ENCODE measurements at regions not wholly inside any gene's neighbourhood (a gene's known extent, or its start where the extent isn't known, plus 50 kb on each side); places are given as distances from the start of the nearest gene placed in this dataset.

GRCh38 chr7:96539471-96539870, 170.2 kb downstream of the SEM1 start:
- H3K27me3 ChIP-seq (ENCODE audit: control insufficient read depth, insufficient read depth, low read length): no peaks in the 10 kb centered on the region
- DNase-seq (ENCODE audit: low read depth): no peak
- H3K36me3 ChIP-seq (ENCODE audit: control insufficient read depth, insufficient read depth, low read length): no peaks in the 10 kb centered on the region
- no peak for TF ChIP-seq CTCF (IDR thresholded peaks at IDR 0.05; ENCODE audit: insufficient read depth, low read length, poor library complexity, severe bottlenecking)
- no peak overlapping the region for H3K4me3 ChIP-seq (ENCODE audit: low read depth, low read length)

GRCh38 chr7:96538632-96539031, 171.0 kb downstream of the SEM1 start:
- no peaks in the 10 kb centered on the region for H3K36me3 ChIP-seq (ENCODE audit: control insufficient read depth, insufficient read depth, low read length)
- TF ChIP-seq CTCF (IDR thresholded peaks at IDR 0.05; ENCODE audit: insufficient read depth, low read length, poor library complexity, severe bottlenecking): no peak
- DNase-seq (ENCODE audit: low read depth): no peak
- no peak overlapping the region for H3K4me3 ChIP-seq (ENCODE audit: low read depth, low read length)
- no peaks in the 10 kb centered on the region for H3K27me3 ChIP-seq (ENCODE audit: control insufficient read depth, insufficient read depth, low read length)

- TF ChIP-seq CTCF (IDR thresholded peaks at IDR 0.05; ENCODE audit: insufficient read depth, low read length, poor library complexity, severe bottlenecking): no peak
- no peaks in the 10 kb centered on the region for H3K27me3 ChIP-seq (ENCODE audit: control insufficient read depth, insufficient read depth, low read length)
Measured at GRCh38 chr7:96534221-96534620, 175.4 kb downstream of the SEM1 start.

GRCh38 chr7:96532428-96532935, 177.2 kb downstream of the SEM1 start:
- Histone ChIP-seq H3K36me3 (ENCODE audit: control insufficient read depth, insufficient read depth, low read length) (no peaks in the 10 kb centered on the region), H3K27me3 (ENCODE audit: control insufficient read depth, insufficient read depth, low read length) (no peaks in the 10 kb centered on the region), H3K4me3 (ENCODE audit: low read depth, low read length) (no peak overlapping the region)
- no peak for TF ChIP-seq CTCF (IDR thresholded peaks at IDR 0.05; ENCODE audit: insufficient read depth, low read length, poor library complexity, severe bottlenecking)
- DNase-seq (ENCODE audit: low read depth): no peak

More at GRCh38 chr7:96534221-96534620, 175.4 kb downstream of the SEM1 start:
- DNase-seq (ENCODE audit: low read depth): no peak
- H3K4me3 ChIP-seq (ENCODE audit: low read depth, low read length): no peak overlapping the region
- H3K36me3 ChIP-seq (ENCODE audit: control insufficient read depth, insufficient read depth, low read length): no peaks in the 10 kb centered on the region

- H3K4me3 ChIP-seq (ENCODE audit: low read depth, low read length): no peak overlapping the region
- TF ChIP-seq CTCF (IDR thresholded peaks at IDR 0.05; ENCODE audit: insufficient read depth, low read length, poor library complexity, severe bottlenecking): no peak
- DNase-seq (ENCODE audit: low read depth): no peak
Measured at GRCh38 chr7:96531331-96531730, 178.3 kb downstream of the SEM1 start.

GRCh38 chr7:96530786-96531185, 178.9 kb downstream of the SEM1 start:
- no peak for DNase-seq (ENCODE audit: low read depth)
- TF ChIP-seq CTCF (IDR thresholded peaks at IDR 0.05; ENCODE audit: insufficient read depth, low read length, poor library complexity, severe bottlenecking): no peak
- no peaks in the 10 kb centered on the region for H3K36me3 ChIP-seq (ENCODE audit: control insufficient read depth, insufficient read depth, low read length)

More at GRCh38 chr7:96531331-96531730, 178.3 kb downstream of the SEM1 start:
- Histone ChIP-seq H3K27me3 (ENCODE audit: control insufficient read depth, insufficient read depth, low read length) (no peaks in the 10 kb centered on the region), H3K36me3 (ENCODE audit: control insufficient read depth, insufficient read depth, low read length) (no peaks in the 10 kb centered on the region)

More at GRCh38 chr7:96530786-96531185, 178.9 kb downstream of the SEM1 start:
- Histone ChIP-seq H3K4me3 (ENCODE audit: low read depth, low read length) (no peak overlapping the region), H3K27me3 (ENCODE audit: control insufficient read depth, insufficient read depth, low read length) (no peaks in the 10 kb centered on the region)

Measured in kidney epithelial cell (primary cell).